PC-3 (cell line): ENCODE measurements at regions not wholly inside any gene's neighbourhood (a gene's known extent, or its start where the extent isn't known, plus 50 kb on each side); places are given as distances from the start of the nearest gene placed in this dataset.

Experiments
- EZH2phosphoT487 ChIP-seq: fragments of 300-600 bp; sonication (generic); IDR thresholded peaks from 2 replicates; pipeline ENCODE4 v1.6.1; 2018; ENCODE audit warnings: mild to moderate bottlenecking, antibody characterized with exemption, low read length, borderline replicate concordance
- TF ChIP-seq, protein P1 (sequence below): fragments of 300-600 bp; sonication (generic); conservative IDR thresholded peaks from 2 replicates; pipeline ENCODE4 v1.5.1; 2017; ENCODE audit warnings: antibody characterized with exemption, low read depth, mild to moderate bottlenecking, low read length

- TF ChIP-seq, protein P1, sequence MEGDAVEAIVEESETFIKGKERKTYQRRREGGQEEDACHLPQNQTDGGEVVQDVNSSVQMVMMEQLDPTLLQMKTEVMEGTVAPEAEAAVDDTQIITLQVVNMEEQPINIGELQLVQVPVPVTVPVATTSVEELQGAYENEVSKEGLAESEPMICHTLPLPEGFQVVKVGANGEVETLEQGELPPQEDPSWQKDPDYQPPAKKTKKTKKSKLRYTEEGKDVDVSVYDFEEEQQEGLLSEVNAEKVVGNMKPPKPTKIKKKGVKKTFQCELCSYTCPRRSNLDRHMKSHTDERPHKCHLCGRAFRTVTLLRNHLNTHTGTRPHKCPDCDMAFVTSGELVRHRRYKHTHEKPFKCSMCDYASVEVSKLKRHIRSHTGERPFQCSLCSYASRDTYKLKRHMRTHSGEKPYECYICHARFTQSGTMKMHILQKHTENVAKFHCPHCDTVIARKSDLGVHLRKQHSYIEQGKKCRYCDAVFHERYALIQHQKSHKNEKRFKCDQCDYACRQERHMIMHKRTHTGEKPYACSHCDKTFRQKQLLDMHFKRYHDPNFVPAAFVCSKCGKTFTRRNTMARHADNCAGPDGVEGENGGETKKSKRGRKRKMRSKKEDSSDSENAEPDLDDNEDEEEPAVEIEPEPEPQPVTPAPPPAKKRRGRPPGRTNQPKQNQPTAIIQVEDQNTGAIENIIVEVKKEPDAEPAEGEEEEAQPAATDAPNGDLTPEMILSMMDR = no peak
- TF ChIP-seq EZH2phosphoT487 = no peak
Observed at GRCh38 chr5:12570688-12571087, 666.4 kb upstream of the CTNND2 start.
